Stomach (tissue), 4 donors: ENCODE measurements at regions not wholly inside any gene's neighbourhood (a gene's known extent, or its start where the extent isn't known, plus 50 kb on each side); places are given as distances from the start of the nearest gene placed in this dataset.

Experiments used
- POLR2A ChIP-seq, 4 donors: fragments of 450-650 bp; IDR thresholded peaks; one replicate each; pipeline ENCODE4 v1.6.1; 2016; ENCODE audit warnings: antibody characterized with exemption in 4 of 4, control low read depth in 2 of 4, mild to moderate bottlenecking in 1 of 4, moderate library complexity in 1 of 4
- TF ChIP-seq, protein P1 (sequence below), 7 experiments: fragments of 450-650 bp in 4 of 7; fragments of 200-600 bp in 3 of 7; sonication (generic) in 3 of 7; IDR thresholded peaks; one replicate each; pipeline ENCODE4 v1.5.1; 2016 to 2019; ENCODE audit warnings: antibody characterized with exemption in 7 of 7, control low read depth in 2 of 7, mild to moderate bottlenecking in 1 of 7

DNA sequence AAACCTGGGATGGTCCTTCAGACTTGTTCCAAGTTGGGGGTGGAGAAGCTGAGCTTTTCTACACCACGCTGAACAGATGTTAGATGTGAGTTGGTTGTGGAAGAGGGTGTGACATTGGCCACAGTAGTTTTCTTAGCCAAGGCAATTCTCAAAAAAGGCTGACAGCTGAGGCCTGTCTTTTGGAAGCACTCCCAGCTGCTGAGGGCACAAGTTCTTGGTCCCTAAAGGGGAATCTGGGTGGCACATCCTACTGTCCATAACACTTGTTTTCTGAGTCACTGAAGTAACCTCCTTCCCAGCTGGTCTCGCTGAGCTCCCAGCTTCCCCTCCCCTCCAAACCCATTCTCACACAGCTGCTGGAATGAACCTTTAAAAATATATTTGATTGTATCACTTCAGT is 375.7 kb upstream of the KIRREL3 start:
- TF ChIP-seq POLR2A (IDR thresholded peaks at IDR 0.05), result no peak
- TF ChIP-seq, protein P1, sequence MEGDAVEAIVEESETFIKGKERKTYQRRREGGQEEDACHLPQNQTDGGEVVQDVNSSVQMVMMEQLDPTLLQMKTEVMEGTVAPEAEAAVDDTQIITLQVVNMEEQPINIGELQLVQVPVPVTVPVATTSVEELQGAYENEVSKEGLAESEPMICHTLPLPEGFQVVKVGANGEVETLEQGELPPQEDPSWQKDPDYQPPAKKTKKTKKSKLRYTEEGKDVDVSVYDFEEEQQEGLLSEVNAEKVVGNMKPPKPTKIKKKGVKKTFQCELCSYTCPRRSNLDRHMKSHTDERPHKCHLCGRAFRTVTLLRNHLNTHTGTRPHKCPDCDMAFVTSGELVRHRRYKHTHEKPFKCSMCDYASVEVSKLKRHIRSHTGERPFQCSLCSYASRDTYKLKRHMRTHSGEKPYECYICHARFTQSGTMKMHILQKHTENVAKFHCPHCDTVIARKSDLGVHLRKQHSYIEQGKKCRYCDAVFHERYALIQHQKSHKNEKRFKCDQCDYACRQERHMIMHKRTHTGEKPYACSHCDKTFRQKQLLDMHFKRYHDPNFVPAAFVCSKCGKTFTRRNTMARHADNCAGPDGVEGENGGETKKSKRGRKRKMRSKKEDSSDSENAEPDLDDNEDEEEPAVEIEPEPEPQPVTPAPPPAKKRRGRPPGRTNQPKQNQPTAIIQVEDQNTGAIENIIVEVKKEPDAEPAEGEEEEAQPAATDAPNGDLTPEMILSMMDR (IDR thresholded peaks at IDR 0.05), result no peak
